H9 (cell line): ENCODE measurements at regions not wholly inside any gene's neighbourhood (a gene's known extent, or its start where the extent isn't known, plus 50 kb on each side); places are given as distances from the start of the nearest gene placed in this dataset.

Experiments
- DNase-seq: peaks from one replicate; pipeline ENCODE4 v3.0.0-alpha.2; 2017
- H2AFZ ChIP-seq: one replicate; pipeline ENCODE4 v1.6.1; 2013; ENCODE audit warnings: mild to moderate bottlenecking, low read length, control low read depth, moderate library complexity
- H2AK5ac ChIP-seq: 2 replicates; pipeline ENCODE4 v1.6.1; 2013; ENCODE audit warnings: low read length, control low read depth, mixed read lengths; ENCODE audit not compliant: insufficient read length
- H2BK120ac ChIP-seq: one replicate; pipeline ENCODE4 v1.6.1; 2013; ENCODE audit warnings: low read depth, mild to moderate bottlenecking, low read length, control low read depth, inconsistent platforms; ENCODE audit not compliant: poor library complexity, severe bottlenecking
- H2BK12ac ChIP-seq: 2 replicates; pipeline ENCODE4 v1.6.1; 2013; ENCODE audit warnings: low read length, control low read depth, mixed read lengths, low read depth; ENCODE audit not compliant: insufficient read length
- H2BK15ac ChIP-seq: 2 replicates; pipeline ENCODE4 v1.6.1; 2013; ENCODE audit warnings: low read depth, low read length, control low read depth
- H2BK20ac ChIP-seq: one replicate; pipeline ENCODE4 v1.6.1; 2013; ENCODE audit warnings: low read depth, mild to moderate bottlenecking, low read length, control low read depth, inconsistent platforms; ENCODE audit not compliant: poor library complexity, severe bottlenecking
- H2BK5ac ChIP-seq: 2 replicates; pipeline ENCODE4 v1.6.1; 2013; ENCODE audit warnings: low read length, control low read depth, mixed read lengths; ENCODE audit not compliant: insufficient read length
- H3K14ac ChIP-seq: 2 replicates; pipeline ENCODE4 v1.6.1; 2013; ENCODE audit warnings: low read length, control low read depth; ENCODE audit not compliant: insufficient read depth
- H3K18ac ChIP-seq: 2 replicates; pipeline ENCODE4 v1.6.1; 2013; ENCODE audit warnings: low read depth, mild to moderate bottlenecking, mixed read lengths, low read length, control low read depth; ENCODE audit not compliant: insufficient read length
- H3K23ac ChIP-seq: 2 replicates; pipeline ENCODE4 v1.6.1; 2013; ENCODE audit warnings: low read length, control low read depth, mixed read lengths, low read depth; ENCODE audit not compliant: insufficient read length
- H3K23me2 ChIP-seq: 2 replicates; pipeline ENCODE4 v1.6.1; 2013; ENCODE audit warnings: low read depth, mild to moderate bottlenecking, mixed read lengths, low read length, control low read depth; ENCODE audit not compliant: insufficient read length, poor library complexity, severe bottlenecking
- H3K27ac ChIP-seq: 2 replicates; pipeline ENCODE4 v1.5.1; 2013; ENCODE audit warnings: low read length, control low read depth, mixed read lengths, low read depth; ENCODE audit not compliant: insufficient read length
- H3K27me3 ChIP-seq: 2 replicates; pipeline ENCODE4 v1.6.1; 2013; ENCODE audit warnings: low read length, control low read depth, inconsistent platforms; ENCODE audit not compliant: insufficient read depth
- H3K4ac ChIP-seq: 2 replicates; pipeline ENCODE4 v1.6.1; 2013; ENCODE audit warnings: low read depth, mild to moderate bottlenecking, control low read depth, inconsistent platforms, low read length, moderate library complexity
- H3K4me1 ChIP-seq: 2 replicates; pipeline ENCODE4 v1.6.1; 2013; ENCODE audit warnings: low read length, control low read depth, inconsistent platforms; ENCODE audit not compliant: insufficient read depth
- H3K4me2 ChIP-seq: 2 replicates; pipeline ENCODE4 v1.6.1; 2013; ENCODE audit warnings: low read length, control low read depth, mixed read lengths; ENCODE audit not compliant: insufficient read length, insufficient read depth
- H3K56ac ChIP-seq: 2 replicates; pipeline ENCODE4 v1.6.1; 2013; ENCODE audit warnings: low read depth, mild to moderate bottlenecking, mixed read lengths, low read length, control low read depth; ENCODE audit not compliant: insufficient read length
- H3K79me1 ChIP-seq: 2 replicates; pipeline ENCODE4 v1.6.1; 2013; ENCODE audit warnings: low read depth, mild to moderate bottlenecking, moderate library complexity, low read length, control low read depth, inconsistent platforms; ENCODE audit not compliant: insufficient read depth, poor library complexity, severe bottlenecking
- H3K79me2 ChIP-seq: 2 replicates; pipeline ENCODE4 v1.6.1; 2013; ENCODE audit warnings: low read length, control low read depth, inconsistent platforms; ENCODE audit not compliant: insufficient read depth
- H3K9ac ChIP-seq: 2 replicates; pipeline ENCODE4 v1.6.1; 2013; ENCODE audit warnings: low read length, control low read depth, mixed read lengths; ENCODE audit not compliant: insufficient read length; ENCODE audit errors: extremely low read depth
- H3K9me3 ChIP-seq: one replicate; pipeline ENCODE4 v1.6.1; 2013; ENCODE audit warnings: low read depth, low read length, inconsistent platforms; ENCODE audit not compliant: control insufficient read depth
- H3T11ph ChIP-seq: one replicate; pipeline ENCODE4 v1.6.1; 2013; ENCODE audit warnings: mild to moderate bottlenecking, low read length, control low read depth, inconsistent platforms
- H4K20me1 ChIP-seq: one replicate; pipeline ENCODE4 v1.6.1; 2013; ENCODE audit not compliant: control insufficient read depth, insufficient read length, insufficient read depth
- H4K5ac ChIP-seq: 2 replicates; pipeline ENCODE4 v1.6.1; 2013; ENCODE audit warnings: low read depth, mild to moderate bottlenecking, mixed read lengths, low read length, control low read depth; ENCODE audit not compliant: insufficient read length
- H4K8ac ChIP-seq: replicated peaks from 2 replicates; pipeline ENCODE4 v1.6.1; 2013; ENCODE audit warnings: low read length, control low read depth, mixed read lengths, low read depth; ENCODE audit not compliant: insufficient read length
- H4K91ac ChIP-seq: 2 replicates; pipeline ENCODE4 v1.6.1; 2013; ENCODE audit warnings: low read depth, mild to moderate bottlenecking, moderate library complexity, mixed read lengths, low read length, control low read depth; ENCODE audit not compliant: insufficient read length
- H3K27ac Mint-ChIP-seq, 3 experiments: 2 replicates in 2 of 3; 3 replicates in 1 of 3; pipeline ENCODE4 v1.8.0; 2020 to 2021; ENCODE audit warnings: mixed read lengths in 3 of 3, mild to moderate bottlenecking in 1 of 3, moderate library complexity in 1 of 3
- H3K27me3 Mint-ChIP-seq: 2 replicates; pipeline ENCODE4 v1.8.0; 2021; ENCODE audit warnings: low read depth, mild to moderate bottlenecking, moderate library complexity, mixed read lengths
- H3K36me3 Mint-ChIP-seq, 3 experiments: 2 replicates in 2 of 3; 3 replicates in 1 of 3; pipeline ENCODE4 v1.8.0; 2020 to 2021; ENCODE audit warnings: low read depth in 3 of 3, mixed read lengths in 3 of 3; ENCODE audit not compliant: insufficient read depth in 1 of 3
- H3K4me1 Mint-ChIP-seq, 2 experiments: 2 replicates each; pipeline ENCODE4 v1.8.0; 2020; ENCODE audit warnings: mixed read lengths in 2 of 2
- H3K4me3 Mint-ChIP-seq, 2 experiments: 2 replicates in 1 of 2; 3 replicates in 1 of 2; pipeline ENCODE4 v1.8.0; 2020 to 2021; ENCODE audit warnings: mild to moderate bottlenecking in 2 of 2, mixed read lengths in 2 of 2, moderate library complexity in 1 of 2
- H3K9me3 Mint-ChIP-seq, 2 experiments: 2 replicates in 1 of 2; 3 replicates in 1 of 2; pipeline ENCODE4 v1.8.0; 2020; ENCODE audit warnings: mild to moderate bottlenecking in 2 of 2, mixed read lengths in 2 of 2, moderate library complexity in 1 of 2
- CTCF ChIP-seq: fragments of 200-600 bp; sonication (generic); conservative IDR thresholded peaks from 3 replicates; pipeline ENCODE4 v1.8.0; 2021; ENCODE audit warnings: antibody characterized with exemption, mild to moderate bottlenecking
- WGBS: extraction: QIAGEN DNeasy Blood & Tissue Kit; methylation state at CpG from one replicate; pipeline ENCODE4 v1.1.7; 2013; ENCODE audit warnings: missing lambda C conversion rate, low lambda C conversion rate, mixed read lengths; ENCODE audit not compliant: insufficient read length; ENCODE audit errors: extremely low coverage; 5-methylcytosine and 5-hydroxymethylcytosine counted together

- H3K27me3 ChIP-seq, result no peaks in the 10 kb centered on the region
- H3K56ac ChIP-seq, result no peak overlapping the region
- no CpG with 5 or more reads among the region's 2 CpGs for WGBS
- peaks cover 6% of the 10 kb centered on the region; the same call in 1 of the 2 replicates for H3K4me1 ChIP-seq
- Mint-ChIP-seq H3K4me3 (no peak overlapping the region), H3K4me1 (peaks cover 20 to 29% of the 10 kb centered on the region in 2 experiments), H3K27ac (no peak overlapping the region), H3K36me3 (no peaks in the 10 kb centered on the region; a peak in 1 of 7 replicates), H3K9me3 (no peaks in the 10 kb centered on the region; a peak in 2 of 5 replicates), H3K27me3 (peaks cover 44% of the 10 kb centered on the region)
- no peak overlapping the region for H3K14ac ChIP-seq
- H2BK15ac ChIP-seq, result no peak overlapping the region
- no peak overlapping the region for H4K5ac ChIP-seq
- no peaks in the 10 kb centered on the region for H3K9me3 ChIP-seq
- H3K23ac ChIP-seq, result no peak overlapping the region
- no peak overlapping the region for H3K4me2 ChIP-seq
- H2AFZ ChIP-seq, result no peak overlapping the region
- no peaks in the 10 kb centered on the region for H4K20me1 ChIP-seq
- no peaks in the 10 kb centered on the region for H3K79me1 ChIP-seq
- H3K79me2 ChIP-seq, result no peaks in the 10 kb centered on the region
- H4K8ac ChIP-seq, result no peak overlapping the region
- no peak overlapping the region for H3K4ac ChIP-seq
- no peak overlapping the region for H2BK5ac ChIP-seq
- H3K9ac ChIP-seq, result no peak overlapping the region
- no peak overlapping the region for H3K27ac ChIP-seq
- no peak overlapping the region for H2BK120ac ChIP-seq
- DNase-seq, result no peak
- H4K91ac ChIP-seq, result no peak overlapping the region
- no peak overlapping the region for H2BK20ac ChIP-seq
- no peak overlapping the region for H3T11ph ChIP-seq
- H3K23me2 ChIP-seq, result no peaks in the 10 kb centered on the region
- TF ChIP-seq CTCF, result no peak
- no peak overlapping the region for H2BK12ac ChIP-seq
- H2AK5ac ChIP-seq, result no peak overlapping the region
- no peak overlapping the region for H3K18ac ChIP-seq
These were observed 281.2 kb downstream of the TLE3 start for GRCh38 chr15:69816522-69816921.
